MM.1S (cell line): ENCODE measurements at regions not wholly inside any gene's neighbourhood (a gene's known extent, or its start where the extent isn't known, plus 50 kb on each side); places are given as distances from the start of the nearest gene placed in this dataset.

Source experiments
- DNase-seq: peaks from one replicate; pipeline ENCODE4 v3.0.0-alpha.2; 2015
- H2AFZ ChIP-seq: fragments of 300-600 bp; sonication (generic); 2 replicates; pipeline ENCODE4 v1.6.0; 2016; ENCODE audit warnings: antibody characterized with exemption, low read length
- H3F3A ChIP-seq: fragments of 300-600 bp; sonication (generic); 2 replicates; pipeline ENCODE4 v1.6.1; 2016; ENCODE audit warnings: mild to moderate bottlenecking, antibody characterized with exemption, low read length, moderate library complexity, mixed read lengths; ENCODE audit not compliant: insufficient read depth
- H3K27ac ChIP-seq: fragments of 300-600 bp; sonication (generic); 2 replicates; pipeline ENCODE4 v1.5.1; 2016; ENCODE audit warnings: mild to moderate bottlenecking, low read length
- H3K27me3 ChIP-seq: fragments of 300-600 bp; sonication (generic); replicated peaks from 2 replicates; pipeline ENCODE4 v1.6.0; 2016; ENCODE audit warnings: low read length; ENCODE audit not compliant: insufficient read depth
- H3K36me3 ChIP-seq: fragments of 300-600 bp; sonication (generic); replicated peaks from 2 replicates; pipeline ENCODE4 v1.6.1; 2016; ENCODE audit warnings: mild to moderate bottlenecking, low read length, mixed read lengths; ENCODE audit not compliant: insufficient read depth
- H3K4me1 ChIP-seq: fragments of 300-600 bp; sonication (generic); 2 replicates; pipeline ENCODE4 v1.6.1; 2016; ENCODE audit warnings: low read length, mixed read lengths
- H3K4me2 ChIP-seq: fragments of 300-600 bp; sonication (generic); 2 replicates; pipeline ENCODE4 v1.6.0; 2016; ENCODE audit warnings: low read depth, low read length
- H3K4me3 ChIP-seq: fragments of 300-600 bp; sonication (generic); 2 replicates; pipeline ENCODE4 v1.5.1; 2016; ENCODE audit warnings: low read length, mixed read lengths
- H3K79me2 ChIP-seq: fragments of 300-600 bp; sonication (generic); 2 replicates; pipeline ENCODE4 v1.6.1; 2016; ENCODE audit warnings: mixed run types, low read length, mixed read lengths
- H3K9ac ChIP-seq: fragments of 300-600 bp; sonication (generic); 2 replicates; pipeline ENCODE4 v1.6.1; 2016; ENCODE audit warnings: low read length, mixed read lengths
- H3K9me2 ChIP-seq: fragments of 300-600 bp; sonication (generic); replicated peaks from 2 replicates; pipeline ENCODE4 v1.6.1; 2016; ENCODE audit warnings: mild to moderate bottlenecking, low read length, mixed read lengths; ENCODE audit not compliant: insufficient read depth
- H3K9me3 ChIP-seq: fragments of 300-600 bp; sonication (generic); replicated peaks from 2 replicates; pipeline ENCODE4 v1.6.1; 2016; ENCODE audit warnings: mild to moderate bottlenecking, low read length, mixed read lengths; ENCODE audit not compliant: insufficient read depth
- H4K20me1 ChIP-seq: fragments of 300-600 bp; sonication (generic); 2 replicates; pipeline ENCODE4 v1.6.1; 2016; ENCODE audit warnings: mild to moderate bottlenecking, low read length, moderate library complexity, mixed read lengths; ENCODE audit not compliant: insufficient read depth
- CTCF ChIP-seq: fragments of 300-600 bp; sonication (generic); IDR thresholded peaks from 2 replicates; pipeline ENCODE4 v1.5.1; 2016; ENCODE audit warnings: antibody characterized with exemption, low read length, mixed read lengths
- EZH2 ChIP-seq: fragments of 300-600 bp; sonication (generic); optimal IDR thresholded peaks from 2 replicates; pipeline ENCODE3; 2017; ENCODE audit warnings: low read depth, mild to moderate bottlenecking, antibody characterized with exemption, low read length, mixed read lengths
- EZH2phosphoT487 ChIP-seq: fragments of 300-600 bp; sonication (generic); IDR thresholded peaks from 2 replicates; pipeline ENCODE4 v1.6.1; 2018; ENCODE audit warnings: antibody characterized with exemption, low read length

- no peak overlapping the region for H3K4me2 ChIP-seq
- H3K4me1 ChIP-seq = no peaks in the 10 kb centered on the region
- no peaks in the 10 kb centered on the region for H3K9me3 ChIP-seq
- no peaks in the 10 kb centered on the region for H3F3A ChIP-seq
- no peaks in the 10 kb centered on the region for H3K9me2 ChIP-seq
- no peak for TF ChIP-seq CTCF
- no peak for TF ChIP-seq EZH2phosphoT487
- TF ChIP-seq EZH2 = no peak
- no peaks in the 10 kb centered on the region for H4K20me1 ChIP-seq
- H3K79me2 ChIP-seq = no peaks in the 10 kb centered on the region
- H2AFZ ChIP-seq = no peak overlapping the region
- no peak overlapping the region for H3K4me3 ChIP-seq
- no peak overlapping the region for H3K27ac ChIP-seq
- no peaks in the 10 kb centered on the region for H3K36me3 ChIP-seq
- H3K27me3 ChIP-seq = no peaks in the 10 kb centered on the region
- no peak overlapping the region for H3K9ac ChIP-seq
- no peak for DNase-seq
These were observed 206.1 kb upstream of the KLF8 start for GRCh38 chrX:56025872-56026571.

GRCh38 chrX:56026815-56027214 is 205.3 kb upstream of the KLF8 start:
- Histone ChIP-seq H3K9me2 (no peaks in the 10 kb centered on the region), H3F3A (no peaks in the 10 kb centered on the region), H4K20me1 (no peaks in the 10 kb centered on the region), H3K9me3 (no peaks in the 10 kb centered on the region), H3K79me2 (no peaks in the 10 kb centered on the region), H2AFZ (no peak overlapping the region), H3K4me2 (no peak overlapping the region), H3K36me3 (no peaks in the 10 kb centered on the region), H3K27ac (no peak overlapping the region), H3K9ac (no peak overlapping the region), H3K4me3 (no peak overlapping the region), H3K27me3 (no peaks in the 10 kb centered on the region), H3K4me1 (no peaks in the 10 kb centered on the region)
- no peak for TF ChIP-seq EZH2
- no peak for DNase-seq

GRCh38 chrX:56029188-56029587 is 203.0 kb upstream of the KLF8 start:
- no peaks in the 10 kb centered on the region for H3K9me2 ChIP-seq
- H3F3A ChIP-seq = no peaks in the 10 kb centered on the region
- H3K4me1 ChIP-seq = no peaks in the 10 kb centered on the region
- no peaks in the 10 kb centered on the region for H3K27me3 ChIP-seq
- no peaks in the 10 kb centered on the region for H3K36me3 ChIP-seq
- H2AFZ ChIP-seq = no peak overlapping the region
- no peak for DNase-seq
- no peaks in the 10 kb centered on the region for H3K9me3 ChIP-seq
- H3K4me2 ChIP-seq = no peak overlapping the region
- no peak for TF ChIP-seq EZH2
- no peak for TF ChIP-seq CTCF
- no peak for TF ChIP-seq EZH2phosphoT487
- H3K4me3 ChIP-seq = no peak overlapping the region
- H3K27ac ChIP-seq = no peak overlapping the region
- no peak overlapping the region for H3K9ac ChIP-seq
- H3K79me2 ChIP-seq = no peaks in the 10 kb centered on the region
- no peaks in the 10 kb centered on the region for H4K20me1 ChIP-seq

- H2AFZ ChIP-seq = no peak overlapping the region
- H3K27ac ChIP-seq = no peak overlapping the region
- H3K36me3 ChIP-seq = no peaks in the 10 kb centered on the region
- H3K9me3 ChIP-seq = no peaks in the 10 kb centered on the region
- TF ChIP-seq EZH2phosphoT487 = no peak
- no peak for TF ChIP-seq CTCF
- no peak for TF ChIP-seq EZH2
- no peak overlapping the region for H3K9ac ChIP-seq
- no peaks in the 10 kb centered on the region for H3K27me3 ChIP-seq
- no peaks in the 10 kb centered on the region for H3K79me2 ChIP-seq
- H3F3A ChIP-seq = no peaks in the 10 kb centered on the region
- H3K4me3 ChIP-seq = no peak overlapping the region
- no peaks in the 10 kb centered on the region for H3K4me1 ChIP-seq
- H3K4me2 ChIP-seq = no peak overlapping the region
- no peak for DNase-seq
- H3K9me2 ChIP-seq = no peaks in the 10 kb centered on the region
- no peaks in the 10 kb centered on the region for H4K20me1 ChIP-seq
These were observed 202.5 kb upstream of the KLF8 start for GRCh38 chrX:56029691-56030090.
